ENCODE measurements at regions not wholly inside any gene's neighbourhood (a gene's known extent, or its start where the extent isn't known, plus 50 kb on each side); places are given as distances from the start of the nearest gene placed in this dataset.
"Not testable (repeated sequence)": the region's sequence is repeated elsewhere in the genome, so short reads cannot be mapped to it uniquely, and the experiment has no call there.

- TF ChIP-seq POLR2A (IDR thresholded peaks at IDR 0.05) (no peak), CTCF (IDR thresholded peaks at IDR 0.05) (no peak)
- no peak for DNase-seq
- Histone ChIP-seq H3K27me3 (no peaks in the 10 kb centered on the region), H3K27ac (no peak overlapping the region), H3K36me3 (no peaks in the 10 kb centered on the region), H3K4me3 (no peak overlapping the region), H3K9me3 (no peaks in the 10 kb centered on the region), H3K4me1 (no peaks in the 10 kb centered on the region)
Measured at GRCh38 chr2:183476490-183476889, 352.2 kb downstream of the NUP35 start.

- Histone ChIP-seq H3K27me3 (no peaks in the 10 kb centered on the region), H3K36me3 (no peaks in the 10 kb centered on the region)
- no peak for DNase-seq
Measured at GRCh38 chr2:183477296-183477695, 353.1 kb downstream of the NUP35 start.

DNA sequence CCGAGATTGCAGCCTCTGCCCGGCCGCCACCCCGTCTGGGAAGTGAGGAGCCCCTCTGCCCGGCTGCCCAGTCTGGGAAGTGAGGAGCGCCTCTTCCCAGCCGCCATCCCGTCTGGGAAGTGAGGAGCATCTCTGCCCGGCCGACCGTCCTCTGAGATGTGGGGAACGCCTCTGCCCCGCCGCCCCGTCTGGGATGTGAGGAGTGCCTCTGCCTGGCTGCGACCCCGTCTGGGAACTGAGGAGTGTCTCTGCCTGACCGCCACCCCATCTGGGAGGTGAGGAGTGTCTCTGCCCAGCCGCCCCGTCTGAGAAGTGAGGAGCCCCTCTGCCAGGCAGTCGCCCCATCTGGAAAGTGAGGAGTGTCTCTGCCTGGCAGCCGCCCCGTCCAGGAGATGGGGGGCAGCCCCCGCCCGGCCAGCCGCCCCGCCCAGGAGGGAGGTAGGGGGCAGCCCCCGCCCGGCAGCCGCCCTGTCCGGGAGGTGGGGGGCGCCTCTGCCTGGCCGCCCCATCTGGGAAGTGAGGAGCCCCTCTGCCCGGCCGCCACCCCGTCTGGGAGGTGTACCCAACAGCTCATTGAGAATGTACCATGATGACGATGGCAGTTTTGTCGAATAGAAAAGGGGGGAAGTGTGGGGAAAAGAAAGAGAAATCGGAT is 354.8 kb downstream of the NUP35 start:
- H3K27ac ChIP-seq, H3K27me3 ChIP-seq, H3K4me1 ChIP-seq, H3K36me3 ChIP-seq, DNase-seq, H3K9me3 ChIP-seq, H3K4me3 ChIP-seq: not testable (repeated sequence)

More at GRCh38 chr2:183477296-183477695, 353.1 kb downstream of the NUP35 start:
- Histone ChIP-seq H3K4me3 (no peak overlapping the region), H3K27ac (no peak overlapping the region), H3K9me3 (no peaks in the 10 kb centered on the region), H3K4me1 (no peaks in the 10 kb centered on the region)
- TF ChIP-seq POLR2A (IDR thresholded peaks at IDR 0.05) (no peak), CTCF (IDR thresholded peaks at IDR 0.05) (no peak)

- Histone ChIP-seq H3K4me3 (no peak overlapping the region), H3K36me3 (no peaks in the 10 kb centered on the region), H3K4me1 (peaks cover 0 to 5% (median 0%) of the 10 kb centered on the region in 4 donors), H3K9me3 (no peaks in the 10 kb centered on the region), H3K27me3 (no peaks in the 10 kb centered on the region), H3K27ac (no peak overlapping the region)
- no peak for DNase-seq
- TF ChIP-seq CTCF (IDR thresholded peaks at IDR 0.05), result no peak
- TF ChIP-seq POLR2A (IDR thresholded peaks at IDR 0.05), result no peak
Measured at GRCh38 chr2:183487326-183487725, 363.1 kb downstream of the NUP35 start.

- H3K4me3 ChIP-seq, result no peak overlapping the region
- no peaks in the 10 kb centered on the region for H3K9me3 ChIP-seq
- H3K27me3 ChIP-seq, result no peaks in the 10 kb centered on the region
- no peak for DNase-seq
- TF ChIP-seq CTCF (IDR thresholded peaks at IDR 0.05) (no peak), POLR2A (IDR thresholded peaks at IDR 0.05) (no peak)
- peaks cover 0 to 5% (median 0%) of the 10 kb centered on the region in 4 donors for H3K4me1 ChIP-seq
- no peak overlapping the region for H3K27ac ChIP-seq
- H3K36me3 ChIP-seq, result no peaks in the 10 kb centered on the region
Measured at GRCh38 chr2:183488421-183488820, 364.2 kb downstream of the NUP35 start.

DNA sequence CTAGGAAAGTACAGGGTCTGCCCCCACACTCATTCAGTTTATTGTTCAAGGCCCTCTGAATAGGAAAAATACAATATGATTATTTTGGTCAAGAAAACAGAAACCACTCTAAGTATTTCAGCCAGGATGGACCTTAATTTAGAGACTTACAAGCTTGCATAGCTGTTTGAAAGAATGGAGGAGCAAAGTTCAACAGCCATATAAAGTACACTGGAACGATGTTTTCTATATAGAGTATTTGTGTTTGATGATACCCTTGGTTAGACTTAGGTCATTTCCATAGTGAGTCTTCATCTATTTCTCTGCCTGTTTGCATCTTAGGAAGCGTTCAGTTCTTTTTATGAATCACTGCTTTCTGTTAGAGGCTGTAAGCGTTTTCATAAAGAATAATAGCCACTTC is 366.2 kb downstream of the NUP35 start:
- Histone ChIP-seq H3K4me1 (peaks cover 0 to 5% (median 0%) of the 10 kb centered on the region in 4 donors), H3K4me3 (no peak overlapping the region), H3K36me3 (no peaks in the 10 kb centered on the region), H3K27me3 (no peaks in the 10 kb centered on the region), H3K9me3 (no peaks in the 10 kb centered on the region), H3K27ac (peak overlapping the region in 1 of 4 donors; percentile 4)
- no peak for TF ChIP-seq POLR2A (IDR thresholded peaks at IDR 0.05)
- TF ChIP-seq CTCF (IDR thresholded peaks at IDR 0.05), result no peak
- DNase-seq, result no peak

All from Peyer's patch (tissue), 4 donors.